ENCODE measurements at regions not wholly inside any gene's neighbourhood (a gene's known extent, or its start where the extent isn't known, plus 50 kb on each side); places are given as distances from the start of the nearest gene placed in this dataset.

- TF ChIP-seq CTCF (conservative IDR thresholded peaks at IDR 0.05; ENCODE audit: low read length) = no peak
- TF ChIP-seq EZH2phosphoT487 (IDR thresholded peaks at IDR 0.05; ENCODE audit: borderline replicate concordance, low read depth, low read length) = no peak
Measured at GRCh38 chr21:20877976-20878375, 120.2 kb upstream of the NCAM2 start.

Measured in OCI-LY7 (cell line).